H1 (cell line): ENCODE measurements at regions not wholly inside any gene's neighbourhood (a gene's known extent, or its start where the extent isn't known, plus 50 kb on each side); places are given as distances from the start of the nearest gene placed in this dataset.

Source experiments
- CTCF ChIA-PET: fragments of 300-600 bp; sonication (Branson Sonifier 250); formaldehyde crosslinking; loops from one replicate; lab custom pipeline; 2021; ENCODE audit not compliant: partially characterized antibody; lab: Charles Lee
- POLR2A ChIA-PET: fragments of 300-600 bp; sonication (Branson Sonifier 250); formaldehyde crosslinking; loops from one replicate; lab custom pipeline; 2021; ENCODE audit warnings: inconsistent platforms; ENCODE audit not compliant: partially characterized antibody; lab: Charles Lee
- DNase-seq, 2 experiments: peaks; one replicate each; pipeline versions ENCODE4 v3.0.0 to v3.0.0-alpha.2; 2010 to 2022; ENCODE audit warnings: low spot score in 2 of 2, low read depth in 1 of 2, mixed read lengths in 1 of 2
- FAIRE-seq: peaks from 2 replicates; lab custom pipeline; 2011; peaks lifted over from hg19 to GRCh38; lab: Jason Lieb, UNC
- H2AFZ ChIP-seq: 2 replicates; pipeline ENCODE4 v1.8.1; 2012; ENCODE audit warnings: low read length, inconsistent platforms
- H2AK5ac ChIP-seq: 2 replicates; pipeline ENCODE4 v1.6.1; 2013; ENCODE audit warnings: low read depth, low read length
- H2BK120ac ChIP-seq: replicated peaks from 2 replicates; pipeline ENCODE3; 2013; ENCODE audit warnings: low read depth, low read length, inconsistent platforms
- H2BK12ac ChIP-seq: 2 replicates; pipeline ENCODE4 v1.6.1; 2013; ENCODE audit warnings: low read depth, low read length
- H2BK15ac ChIP-seq: 2 replicates; pipeline ENCODE4 v1.6.1; 2013; ENCODE audit warnings: low read length
- H2BK20ac ChIP-seq: 2 replicates; pipeline ENCODE4 v1.6.1; 2013; ENCODE audit warnings: low read length
- H2BK5ac ChIP-seq: 2 replicates; pipeline ENCODE4 v1.6.1; 2013; ENCODE audit warnings: low read depth, low read length
- H3K14ac ChIP-seq: 2 replicates; pipeline ENCODE4 v1.6.1; 2013; ENCODE audit warnings: inconsistent platforms; ENCODE audit not compliant: insufficient read length
- H3K18ac ChIP-seq: 2 replicates; pipeline ENCODE4 v1.6.1; 2013; ENCODE audit warnings: low read length; ENCODE audit errors: extremely low read depth
- H3K23ac ChIP-seq: 2 replicates; pipeline ENCODE4 v1.6.1; 2013; ENCODE audit warnings: inconsistent platforms; ENCODE audit not compliant: insufficient read length
- H3K23me2 ChIP-seq: 2 replicates; pipeline ENCODE4 v1.6.1; 2013; ENCODE audit warnings: low read depth, low read length
- H3K27ac ChIP-seq: 2 replicates; pipeline ENCODE4 v1.6.1; 2011; ENCODE audit warnings: low read depth, low read length, inconsistent platforms
- H3K27me3 ChIP-seq, 4 experiments: replicated peaks in 1 of 4; 1 replicate in 1 of 4; 2 replicates in 3 of 4; pipeline versions ENCODE4 v1.6.1 to v1.8.1; 2011 to 2013; ENCODE audit warnings: low read length in 3 of 4, mild to moderate bottlenecking in 3 of 4, inconsistent platforms in 2 of 4, mixed read lengths in 2 of 4, moderate library complexity in 1 of 4; ENCODE audit not compliant: control insufficient read depth in 3 of 4, insufficient read depth in 3 of 4; ENCODE audit errors: extremely low read depth in 1 of 4
- H3K36me3 ChIP-seq, 4 experiments: 2 replicates each; pipeline versions ENCODE4 v1.6.1 to v1.8.1; 2011 to 2013; ENCODE audit warnings: mild to moderate bottlenecking in 4 of 4, low read length in 3 of 4, moderate library complexity in 2 of 4, control low read depth in 1 of 4, inconsistent platforms in 1 of 4; ENCODE audit not compliant: insufficient read depth in 4 of 4, control insufficient read depth in 2 of 4
- H3K4ac ChIP-seq: replicated peaks from 2 replicates; pipeline ENCODE3; 2013; ENCODE audit warnings: low read length, low read depth, mixed read lengths, inconsistent platforms; ENCODE audit not compliant: insufficient read length
- H3K4me1 ChIP-seq, 4 experiments: replicated peaks in 1 of 4; 1 replicate in 1 of 4; 2 replicates in 3 of 4; pipeline versions ENCODE4 v1.6.1 to v1.8.1; 2011 to 2013; ENCODE audit warnings: low read length in 3 of 4, inconsistent platforms in 2 of 4, mixed read lengths in 1 of 4; ENCODE audit not compliant: insufficient read depth in 4 of 4, control insufficient read depth in 3 of 4
- H3K4me2 ChIP-seq, 2 experiments: 2 replicates each; pipeline versions ENCODE4 v1.6.1 to v1.8.1; 2011 to 2013; ENCODE audit warnings: low read depth in 2 of 2, low read length in 2 of 2, control low read depth in 1 of 2, inconsistent platforms in 1 of 2, mild to moderate bottlenecking in 1 of 2; ENCODE audit not compliant: insufficient read depth in 1 of 2
- H3K4me3 ChIP-seq, 4 experiments: fragments of 200-600, 300-600 bp in 1 of 4; sonication (generic), shearing (Covaris generic), sonication (Bioruptor Twin) in 1 of 4; 2 replicates each; pipeline versions ENCODE4 v1.5.1 to v1.8.1; 2011 to 2016; ENCODE audit warnings: low read length in 4 of 4, low read depth in 3 of 4, control low read depth in 2 of 4, inconsistent platforms in 2 of 4, mild to moderate bottlenecking in 2 of 4, mixed read lengths in 1 of 4, moderate library complexity in 1 of 4; ENCODE audit not compliant: insufficient read depth in 2 of 4; ENCODE audit errors: extremely low read depth in 1 of 4
- H3K56ac ChIP-seq: replicated peaks from 2 replicates; pipeline ENCODE3; 2013; ENCODE audit warnings: low read depth, mild to moderate bottlenecking, mixed read lengths, low read length, inconsistent platforms; ENCODE audit not compliant: insufficient read length
- H3K79me1 ChIP-seq: 2 replicates; pipeline ENCODE4 v1.6.1; 2013; ENCODE audit warnings: low read depth, low read length, control low read depth
- H3K79me2 ChIP-seq, 2 experiments: 2 replicates each; pipeline versions ENCODE4 v1.6.1 to v1.8.1; 2012 to 2013; ENCODE audit warnings: low read length in 2 of 2, mild to moderate bottlenecking in 2 of 2, inconsistent platforms in 1 of 2; ENCODE audit not compliant: insufficient read depth in 2 of 2, control insufficient read depth in 1 of 2
- H3K9ac ChIP-seq, 4 experiments: replicated peaks in 1 of 4; 1 replicate in 1 of 4; 2 replicates in 3 of 4; pipeline versions ENCODE4 v1.6.1 to v1.8.1; 2011 to 2013; ENCODE audit warnings: low read depth in 3 of 4, low read length in 3 of 4, control low read depth in 2 of 4, mild to moderate bottlenecking in 2 of 4, moderate library complexity in 2 of 4, inconsistent platforms in 1 of 4; ENCODE audit errors: extremely low read depth in 1 of 4
- H3K9me3 ChIP-seq, 2 experiments: 2 replicates each; pipeline versions ENCODE4 v1.6.1 to v1.8.1; 2012 to 2013; ENCODE audit warnings: mild to moderate bottlenecking in 2 of 2, moderate library complexity in 2 of 2, control low read depth in 1 of 2, inconsistent platforms in 1 of 2, low read depth in 1 of 2, low read length in 1 of 2, mixed read lengths in 1 of 2; ENCODE audit not compliant: insufficient read depth in 2 of 2
- H4K20me1 ChIP-seq, 2 experiments: replicated peaks in 1 of 2; 2 replicates each; pipeline versions ENCODE3 to v1.8.1; 2011 to 2013; ENCODE audit warnings: inconsistent platforms in 2 of 2, low read length in 2 of 2, mild to moderate bottlenecking in 1 of 2; ENCODE audit not compliant: insufficient read depth in 2 of 2, control insufficient read depth in 1 of 2
- H4K5ac ChIP-seq: 2 replicates; pipeline ENCODE4 v1.6.1; 2013; ENCODE audit warnings: low read length, low read depth, mixed read lengths, inconsistent platforms; ENCODE audit not compliant: insufficient read length
- H4K8ac ChIP-seq: 2 replicates; pipeline ENCODE4 v1.8.0; 2013; ENCODE audit warnings: mild to moderate bottlenecking, moderate library complexity, low read length, inconsistent platforms; ENCODE audit not compliant: insufficient read depth; ENCODE audit errors: extremely low read depth
- H4K91ac ChIP-seq: replicated peaks from 2 replicates; pipeline ENCODE3; 2013; ENCODE audit warnings: low read length, mixed read lengths, inconsistent platforms; ENCODE audit not compliant: insufficient read length
- CBX8 ChIP-seq: fragments of 300-800, 300-1000 bp; sonication (generic); IDR thresholded peaks from 2 replicates; pipeline ENCODE4 v1.7.1; 2016; ENCODE audit warnings: low read depth, low read length, borderline replicate concordance
- TCF12 ChIP-seq: IDR thresholded peaks from 2 replicates; pipeline ENCODE4 v1.6.1; 2011; ENCODE audit warnings: low read depth, mild to moderate bottlenecking, low read length
- WGBS, 2 experiments: shearing (Covaris generic) in 1 of 2; methylation state at CpG; one replicate each; pipeline versions ENCODE4 v1.1.6 to v1.1.7; 2013 to 2015; ENCODE audit warnings: low lambda C conversion rate in 2 of 2, mixed read lengths in 2 of 2, inconsistent platforms in 1 of 2, low coverage in 1 of 2, missing lambda C conversion rate in 1 of 2; ENCODE audit not compliant: insufficient replicate concordance in 2 of 2, insufficient coverage in 1 of 2, insufficient read length in 1 of 2; ENCODE audit errors: extremely low coverage in 1 of 2, missing lambda C conversion rate in 1 of 2; 5-methylcytosine and 5-hydroxymethylcytosine counted together

- Histone ChIP-seq H3K27me3 (no peaks in the 10 kb centered on the region), H4K20me1 (no peaks in the 10 kb centered on the region), H2BK15ac (no peak overlapping the region), H2BK120ac (no peak overlapping the region), H3K79me2 (no peaks in the 10 kb centered on the region), H2BK5ac (no peak overlapping the region), H4K8ac (no peak overlapping the region), H3K9me3 (peaks cover 5 to 7% of the 10 kb centered on the region in 2 experiments), H3K27ac (no peak overlapping the region), H3K79me1 (no peaks in the 10 kb centered on the region), H3K4me1 (peaks cover 0 to 4% (median 0%) of the 10 kb centered on the region in 4 experiments; a peak in 1 of 7 replicates), H3K4me2 (no peak overlapping the region), H3K23me2 (no peaks in the 10 kb centered on the region), H3K56ac (no peak overlapping the region), H2AFZ (no peak overlapping the region; the same call in 1 of the 2 replicates), H3K9ac (no peak overlapping the region), H3K4ac (no peak overlapping the region), H3K14ac (no peak overlapping the region), H3K23ac (no peak overlapping the region), H3K4me3 (no peak overlapping the region), H3K36me3 (no peaks in the 10 kb centered on the region), H2BK20ac (no peak overlapping the region), H3K18ac (no peak overlapping the region), H2AK5ac (no peak overlapping the region), H4K5ac (no peak overlapping the region), H2BK12ac (no peak overlapping the region), H4K91ac (no peak overlapping the region)
- FAIRE-seq: no peak
- ChIA-PET POLR2A (no interaction called here), CTCF (interaction anchor here (1.4 kb wide), 1 partner anchor 224 kb away, joined by 4 read pairs; no protein-coding TSS in a partner anchor)
- WGBS, 2 experiments: 75% methylated on average over 4 of the region's 4 CpGs; no CpG with 5 or more reads in 1 of the 2 experiments
- TF ChIP-seq CBX8 (no peak), TCF12 (0 out of 2 replicates have a peak, but pooled peaks have one; percentile 23)
- no peak for DNase-seq
These were observed 335.8 kb upstream of the MBL2 start for GRCh38 chr10:53108317-53108934.
